ENCODE measurements at regions not wholly inside any gene's neighbourhood (a gene's known extent, or its start where the extent isn't known, plus 50 kb on each side); places are given as distances from the start of the nearest gene placed in this dataset.

GRCh38 chr9:28923351-28923750, 1350.1 kb upstream of the C9orf72 start:
- TF ChIP-seq ZNF274 (IDR thresholded peaks at IDR 0.05; ENCODE audit: low read depth, low read length) = no peak
- no peak for TF ChIP-seq YY1 (IDR thresholded peaks at IDR 0.05; ENCODE audit: insufficient read depth, insufficient read length)

All from NT2/D1 (cell line).